ENCODE measurements at regions not wholly inside any gene's neighbourhood (a gene's known extent, or its start where the extent isn't known, plus 50 kb on each side); places are given as distances from the start of the nearest gene placed in this dataset.

DNA sequence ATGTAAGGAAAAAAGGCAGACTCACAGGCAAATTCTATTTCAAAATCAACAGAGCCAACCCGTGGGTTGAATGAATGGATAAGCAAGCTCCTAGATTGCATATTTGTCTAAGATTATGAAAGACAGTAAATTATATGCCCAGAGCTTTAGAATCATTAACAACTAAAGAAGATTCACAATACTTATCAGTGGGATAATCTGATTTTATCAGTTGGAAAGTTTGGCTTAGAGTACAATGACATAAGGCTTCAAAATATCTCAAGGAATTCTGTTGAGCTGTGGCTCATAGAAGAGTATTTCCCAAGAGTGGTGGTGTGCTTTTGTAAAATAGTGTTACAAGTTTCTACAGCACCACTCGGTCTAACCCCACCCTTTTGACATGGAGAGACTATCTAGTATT is 85.5 kb downstream of the ADAMTS1 start:
- no peak for TF ChIP-seq ZNF384 (IDR thresholded peaks at IDR 0.05)
- no peak for TF ChIP-seq ARNT (IDR thresholded peaks at IDR 0.05)
- no peak for TF ChIP-seq BHLHE40 (IDR thresholded peaks at IDR 0.05; ENCODE audit: borderline replicate concordance)
- TF ChIP-seq HDGF (IDR thresholded peaks at IDR 0.05; ENCODE audit: borderline replicate concordance): no peak
- TF ChIP-seq FOXM1 (IDR thresholded peaks at IDR 0.05; ENCODE audit: borderline replicate concordance): no peak
- no peak for TF ChIP-seq NFRKB (IDR thresholded peaks at IDR 0.05)
- TF ChIP-seq SUZ12 (IDR thresholded peaks at IDR 0.05): no peak
- no peak for TF ChIP-seq LEF1 (IDR thresholded peaks at IDR 0.05; ENCODE audit: borderline replicate concordance)
- no peak for TF ChIP-seq ELF4 (IDR thresholded peaks at IDR 0.05)
- TF ChIP-seq SP1 (IDR thresholded peaks at IDR 0.05): no peak
- TF ChIP-seq CTBP1 (IDR thresholded peaks at IDR 0.05; ENCODE audit: borderline replicate concordance): no peak
- no peak for TF ChIP-seq FOXK2 (IDR thresholded peaks at IDR 0.05)
- TF ChIP-seq L3MBTL2 (conservative IDR thresholded peaks at IDR 0.05): no peak
